ENCODE measurements at regions not wholly inside any gene's neighbourhood (a gene's known extent, or its start where the extent isn't known, plus 50 kb on each side); places are given as distances from the start of the nearest gene placed in this dataset.

DNA sequence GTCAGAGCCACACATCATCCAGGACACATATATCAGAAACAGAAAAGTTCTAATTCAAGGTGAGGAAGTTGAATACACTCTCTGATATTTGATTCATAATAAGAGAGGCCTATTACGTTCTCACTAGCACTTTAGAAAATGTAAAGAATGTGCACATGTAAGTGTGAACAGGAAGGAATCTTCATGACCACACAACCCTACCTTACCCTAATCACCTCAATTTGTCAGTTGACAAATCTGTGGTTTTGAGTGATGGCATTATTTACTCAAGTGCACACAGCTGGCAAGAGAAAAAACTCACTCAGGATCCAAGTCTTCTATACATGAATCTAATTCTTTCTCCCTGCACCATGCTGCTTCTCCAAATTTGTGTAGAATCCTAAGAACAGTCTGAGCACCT is 445.8 kb downstream of the SUCLA2 start:
- TF ChIP-seq CTCF (IDR thresholded peaks at IDR 0.05; ENCODE audit: extremely low read depth in 1 of 2, insufficient read depth in 1 of 2, low read depth in 1 of 2, low read length in 2 of 2), result no peak
- no peak for TF ChIP-seq MYC (IDR thresholded peaks at IDR 0.05; ENCODE audit: low read depth, low read length)
- no peak for TF ChIP-seq EZH2 (IDR thresholded peaks at IDR 0.05; ENCODE audit: borderline replicate concordance, low read depth, low read length, severe bottlenecking)
- no peak for TF ChIP-seq POLR2A (IDR thresholded peaks at IDR 0.05; ENCODE audit: low read depth, low read length)
- TF ChIP-seq POLR2AphosphoS5 (IDR thresholded peaks at IDR 0.05; ENCODE audit: insufficient read depth, low read depth, low read length), result no peak
- TF ChIP-seq, protein P1, sequence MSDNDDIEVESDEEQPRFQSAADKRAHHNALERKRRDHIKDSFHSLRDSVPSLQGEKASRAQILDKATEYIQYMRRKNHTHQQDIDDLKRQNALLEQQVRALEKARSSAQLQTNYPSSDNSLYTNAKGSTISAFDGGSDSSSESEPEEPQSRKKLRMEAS (IDR thresholded peaks at IDR 0.05; ENCODE audit: insufficient read depth, insufficient read length), result no peak
- no peak for TF ChIP-seq JUN (IDR thresholded peaks at IDR 0.05; ENCODE audit: borderline replicate concordance, insufficient read depth, insufficient read length, low read depth)
- TF ChIP-seq FOS (IDR thresholded peaks at IDR 0.05; ENCODE audit: borderline replicate concordance, insufficient read depth, low read length), result no peak
- no peak for TF ChIP-seq GATA2 (IDR thresholded peaks at IDR 0.05; ENCODE audit: insufficient read depth, insufficient read length, low read depth, low read length)
